Cardiac fibroblast (primary cell): ENCODE measurements at regions not wholly inside any gene's neighbourhood (a gene's known extent, or its start where the extent isn't known, plus 50 kb on each side); places are given as distances from the start of the nearest gene placed in this dataset.

ENCODE experiments used
- DNase-seq, 2 donors: peaks; one replicate each; pipeline versions ENCODE4 v3.0.0 to v3.0.0-alpha.2; 2010; ENCODE audit warnings: low read depth in 2 of 2
- H3K4me3 ChIP-seq, 2 donors: replicated peaks in 1 of 2; 1 replicate in 1 of 2; 2 replicates in 1 of 2; pipeline ENCODE4 v1.5.1; 2011; ENCODE audit warnings: low read depth in 2 of 2, low read length in 2 of 2, mild to moderate bottlenecking in 2 of 2, moderate library complexity in 1 of 2
- CTCF ChIP-seq: IDR thresholded peaks from one replicate; pipeline ENCODE4 v1.5.1; 2011; ENCODE audit warnings: low read depth, mild to moderate bottlenecking, low read length, inconsistent platforms

DNA sequence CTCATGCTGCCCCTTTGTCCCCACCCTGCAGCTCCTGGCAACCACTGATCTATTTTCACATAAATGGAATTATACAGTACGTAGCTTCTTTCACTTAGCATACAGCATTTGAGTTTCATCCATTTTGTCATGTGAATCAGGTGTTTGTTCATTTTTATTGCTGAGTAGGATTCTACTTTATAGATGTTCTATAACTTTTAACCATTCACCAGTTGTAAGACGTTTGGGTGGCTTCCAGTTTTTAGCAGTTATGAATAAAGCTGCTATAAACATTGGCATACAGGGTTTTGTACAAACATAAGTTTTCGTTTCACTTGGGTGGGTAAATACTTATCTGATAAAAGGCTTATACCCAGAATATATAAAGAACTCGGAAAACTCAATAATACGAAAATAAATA is 102.3 kb upstream of the KLHL13 start:
- no peak for DNase-seq
- TF ChIP-seq CTCF: no peak

DNA sequence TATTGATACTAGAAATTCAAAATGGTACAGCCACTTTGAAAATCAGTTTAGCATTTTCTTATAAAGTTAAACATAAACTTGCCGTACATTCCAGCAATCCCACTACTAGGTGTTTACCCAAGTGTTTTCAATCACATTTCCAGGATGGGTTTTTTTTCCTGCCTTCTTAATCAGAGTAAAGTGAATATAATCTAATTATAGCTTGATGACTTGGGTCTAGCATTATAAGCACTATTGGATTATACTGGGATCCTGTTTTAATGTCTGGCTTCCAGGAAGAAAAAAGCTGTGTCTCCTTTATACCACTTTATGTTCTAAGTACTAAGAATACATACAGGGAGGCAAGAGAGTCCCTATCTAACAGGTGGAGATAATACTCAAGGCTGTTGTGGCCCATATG is 103.3 kb upstream of the KLHL13 start:
- no peak for TF ChIP-seq CTCF
- no peak overlapping the region for H3K4me3 ChIP-seq
- no peak for DNase-seq

More for the DNA sequence above, 102.3 kb upstream of the KLHL13 start:
- no peak overlapping the region for H3K4me3 ChIP-seq

GRCh38 chrX:118220509-118220908 is 103.9 kb upstream of the KLHL13 start:
- no peak for DNase-seq
- no peak overlapping the region for H3K4me3 ChIP-seq
- no peak for TF ChIP-seq CTCF

DNA sequence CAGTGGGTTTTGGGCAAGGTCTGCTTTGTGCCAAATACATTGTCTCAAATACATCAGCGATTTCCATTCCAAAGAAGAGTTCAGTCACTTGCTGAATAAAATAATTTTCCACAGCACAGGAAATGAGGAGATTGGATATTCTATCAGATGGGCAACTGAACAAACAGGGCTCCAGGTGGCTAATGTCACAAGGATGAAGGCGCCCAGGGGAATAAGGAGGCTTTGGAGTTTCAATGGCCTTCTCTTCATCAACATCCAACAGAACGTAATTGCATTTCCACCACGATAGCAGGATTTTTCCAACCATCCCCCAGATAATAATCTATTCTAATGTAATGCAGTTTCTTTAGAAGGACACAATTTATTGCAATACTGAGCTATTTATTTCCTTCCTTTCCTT is 104.7 kb upstream of the KLHL13 start:
- no peak overlapping the region for H3K4me3 ChIP-seq
- no peak for TF ChIP-seq CTCF
- DNase-seq: no peak

GRCh38 chrX:118221733-118222132 is 105.1 kb upstream of the KLHL13 start:
- no peak overlapping the region for H3K4me3 ChIP-seq
- no peak for TF ChIP-seq CTCF
- DNase-seq: peak in 1 of 2 donors; percentile 37

- H3K4me3 ChIP-seq: no peak overlapping the region
- no peak for DNase-seq
- no peak for TF ChIP-seq CTCF
Measured at GRCh38 chrX:118222421-118222820, 105.8 kb upstream of the KLHL13 start.

DNA sequence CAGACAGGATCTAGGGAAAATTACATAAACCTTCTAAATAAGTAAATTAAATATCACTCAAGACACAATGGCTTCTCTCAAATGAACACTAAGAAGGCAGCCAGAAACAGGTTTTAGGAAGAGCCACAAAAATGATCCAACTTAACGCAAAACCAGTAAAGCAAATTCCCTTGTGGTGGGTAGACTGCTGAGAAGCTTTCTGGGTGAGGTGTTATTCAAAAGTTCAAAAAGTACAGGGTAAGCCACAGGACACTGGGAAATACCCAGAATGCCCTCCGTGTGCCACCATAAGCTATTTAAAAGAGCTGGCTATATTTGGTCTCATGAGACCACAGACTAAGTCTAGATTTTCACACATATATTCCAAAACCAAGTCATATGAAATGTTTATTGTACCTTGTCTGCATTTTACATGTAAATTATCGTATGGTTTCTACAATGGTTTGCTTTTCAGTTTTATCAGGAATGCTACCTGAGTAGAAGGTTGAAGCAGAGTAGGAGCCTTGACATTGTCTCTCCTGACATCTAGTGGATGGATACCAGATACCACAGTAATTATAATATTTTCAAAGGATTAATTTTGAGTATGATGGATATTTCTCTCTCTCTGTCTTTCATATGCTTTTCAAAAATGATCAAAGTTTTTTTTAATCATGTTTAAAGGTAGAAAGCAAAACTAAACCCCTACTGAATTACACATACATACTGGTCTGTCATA is 109.3 kb upstream of the KLHL13 start:
- peak; percentile 18 to 40 for DNase-seq
- TF ChIP-seq CTCF: peak; percentile 40
- H3K4me3 ChIP-seq: no peak overlapping the region
